HUES64 (cell line): ENCODE measurements at regions not wholly inside any gene's neighbourhood (a gene's known extent, or its start where the extent isn't known, plus 50 kb on each side); places are given as distances from the start of the nearest gene placed in this dataset.
"Not testable (repeated sequence)": the region's sequence is repeated elsewhere in the genome, so short reads cannot be mapped to it uniquely, and the experiment has no call there.

Source experiments
- H3K27ac ChIP-seq: 2 replicates; pipeline ENCODE4 v1.7.0; 2013; ENCODE audit warnings: low read depth, low read length, inconsistent platforms
- H3K27me3 ChIP-seq: 2 replicates; pipeline ENCODE4 v1.6.1; 2013; ENCODE audit warnings: mild to moderate bottlenecking, low read length; ENCODE audit not compliant: insufficient read depth
- H3K36me3 ChIP-seq: 2 replicates; pipeline ENCODE4 v1.6.1; 2013; ENCODE audit warnings: mild to moderate bottlenecking, low read length; ENCODE audit not compliant: insufficient read depth
- H3K4me1 ChIP-seq: 2 replicates; pipeline ENCODE4 v1.6.1; 2013; ENCODE audit warnings: mild to moderate bottlenecking, low read length, moderate library complexity; ENCODE audit not compliant: insufficient read depth
- H3K4me3 ChIP-seq: 2 replicates; pipeline ENCODE4 v1.5.1; 2013; ENCODE audit warnings: mild to moderate bottlenecking, low read length, moderate library complexity
- H3K9ac ChIP-seq: 2 replicates; pipeline ENCODE4 v1.6.1; 2013; ENCODE audit warnings: mild to moderate bottlenecking, low read depth, low read length
- H3K9me3 ChIP-seq: 2 replicates; pipeline ENCODE4 v1.6.1; 2013; ENCODE audit warnings: low read depth, low read length; ENCODE audit not compliant: insufficient read depth
- WGBS: fragments of 150-250, 120-280 bp; methylation state at CpG from one replicate; pipeline ENCODE4 v1.1.7; 2013; ENCODE audit warnings: missing lambda C conversion rate; 5-methylcytosine and 5-hydroxymethylcytosine counted together

- H3K27me3 ChIP-seq: no peaks in the 10 kb centered on the region
- H3K9ac ChIP-seq: no peak overlapping the region
- H3K9me3 ChIP-seq: no peaks in the 10 kb centered on the region
- no peak overlapping the region for H3K4me3 ChIP-seq
- 90% methylated on average over 2 of the region's 2 CpGs for WGBS
- no peak overlapping the region for H3K27ac ChIP-seq
- H3K36me3 ChIP-seq: no peaks in the 10 kb centered on the region
- H3K4me1 ChIP-seq: no peaks in the 10 kb centered on the region
Measured at GRCh38 chr2:160816916-160817499, 323.4 kb upstream of the RBMS1 start.

- H3K9me3 ChIP-seq: peaks cover 20% of the 10 kb centered on the region
- no peak overlapping the region for H3K4me3 ChIP-seq
- H3K4me1 ChIP-seq: no peaks in the 10 kb centered on the region
- WGBS: 96% methylated on average over 7 of the region's 7 CpGs
- no peaks in the 10 kb centered on the region for H3K36me3 ChIP-seq
- no peak overlapping the region for H3K27ac ChIP-seq
- no peak overlapping the region for H3K9ac ChIP-seq
- no peaks in the 10 kb centered on the region for H3K27me3 ChIP-seq
Measured at GRCh38 chr2:160820691-160821090, 327.1 kb upstream of the RBMS1 start.

GRCh38 chr2:160822006-160822405 is 328.4 kb upstream of the RBMS1 start:
- H3K4me3 ChIP-seq: no peak overlapping the region
- no peak overlapping the region for H3K27ac ChIP-seq
- no peaks in the 10 kb centered on the region for H3K36me3 ChIP-seq
- H3K4me1 ChIP-seq: no peaks in the 10 kb centered on the region
- no peaks in the 10 kb centered on the region for H3K27me3 ChIP-seq
- H3K9me3 ChIP-seq: peaks cover 23% of the 10 kb centered on the region
- no peak overlapping the region for H3K9ac ChIP-seq

GRCh38 chr2:160825433-160825832 is 331.8 kb upstream of the RBMS1 start:
- peaks cover 29% of the 10 kb centered on the region for H3K9me3 ChIP-seq
- no peak overlapping the region for H3K27ac ChIP-seq
- H3K27me3 ChIP-seq: no peaks in the 10 kb centered on the region
- H3K4me3 ChIP-seq: no peak overlapping the region
- WGBS: no CpG with 5 or more reads among the region's 1 CpG
- no peaks in the 10 kb centered on the region for H3K36me3 ChIP-seq
- H3K4me1 ChIP-seq: no peaks in the 10 kb centered on the region
- no peak overlapping the region for H3K9ac ChIP-seq

- Histone ChIP-seq H3K9me3 (peaks cover 29% of the 10 kb centered on the region), H3K4me3 (no peak overlapping the region), H3K27me3 (no peaks in the 10 kb centered on the region), H3K36me3 (no peaks in the 10 kb centered on the region), H3K27ac (no peak overlapping the region), H3K9ac (no peak overlapping the region), H3K4me1 (no peaks in the 10 kb centered on the region)
Measured at GRCh38 chr2:160826496-160826895, 332.9 kb upstream of the RBMS1 start.

GRCh38 chr2:160828076-160828475 is 332.2 kb upstream of the TANK start:
- H3K36me3 ChIP-seq: no peaks in the 10 kb centered on the region
- H3K4me3 ChIP-seq: no peak overlapping the region
- H3K9me3 ChIP-seq: peaks cover 23% of the 10 kb centered on the region
- H3K9ac ChIP-seq: no peak overlapping the region
- no peak overlapping the region for H3K27ac ChIP-seq
- no peaks in the 10 kb centered on the region for H3K4me1 ChIP-seq
- WGBS: 96% methylated on average over 3 of the region's 3 CpGs
- no peaks in the 10 kb centered on the region for H3K27me3 ChIP-seq

GRCh38 chr2:160832381-160832780 is 327.8 kb upstream of the TANK start:
- H3K4me1 ChIP-seq, H3K27me3 ChIP-seq, H3K4me3 ChIP-seq, H3K36me3 ChIP-seq, H3K9ac ChIP-seq, H3K27ac ChIP-seq, H3K9me3 ChIP-seq: not testable (repeated sequence)
- 96% methylated on average over 4 of the region's 5 CpGs for whole genome bisulfite sequencing

- Histone ChIP-seq H3K27me3 (no peaks in the 10 kb centered on the region), H3K4me3 (no peak overlapping the region), H3K27ac (no peak overlapping the region), H3K9ac (no peak overlapping the region), H3K4me1 (no peaks in the 10 kb centered on the region), H3K9me3 (no peaks in the 10 kb centered on the region; the same call in 1 of the 2 replicates), H3K36me3 (no peaks in the 10 kb centered on the region)
- WGBS: 46% methylated on average over 2 of the region's 2 CpGs
Measured at GRCh38 chr2:160835166-160835565, 325.1 kb upstream of the TANK start.

GRCh38 chr2:160836755-160837154 is 323.5 kb upstream of the TANK start:
- WGBS: no CpG with 5 or more reads among the region's 1 CpG
- Histone ChIP-seq H3K36me3 (no peaks in the 10 kb centered on the region), H3K27me3 (no peaks in the 10 kb centered on the region), H3K27ac (no peak overlapping the region), H3K4me3 (no peak overlapping the region), H3K9me3 (no peaks in the 10 kb centered on the region), H3K4me1 (no peaks in the 10 kb centered on the region), H3K9ac (no peak overlapping the region)

- Histone ChIP-seq H3K27me3 (no peaks in the 10 kb centered on the region), H3K4me1 (no peaks in the 10 kb centered on the region), H3K36me3 (no peaks in the 10 kb centered on the region), H3K9ac (no peak overlapping the region), H3K4me3 (no peak overlapping the region), H3K9me3 (no peaks in the 10 kb centered on the region), H3K27ac (no peak overlapping the region)
Measured at GRCh38 chr2:160837416-160837815, 322.8 kb upstream of the TANK start.

GRCh38 chr2:160838147-160838546 is 322.1 kb upstream of the TANK start:
- no peaks in the 10 kb centered on the region for H3K27me3 ChIP-seq
- H3K4me1 ChIP-seq: no peaks in the 10 kb centered on the region
- no peaks in the 10 kb centered on the region for H3K9me3 ChIP-seq
- no peaks in the 10 kb centered on the region for H3K36me3 ChIP-seq
- no peak overlapping the region for H3K27ac ChIP-seq
- H3K4me3 ChIP-seq: no peak overlapping the region
- H3K9ac ChIP-seq: no peak overlapping the region
- 96% methylated on average over 1 of the region's 1 CpG for WGBS

GRCh38 chr2:160838691-160839090 is 321.5 kb upstream of the TANK start:
- Histone ChIP-seq H3K4me3 (no peak overlapping the region), H3K27me3 (no peaks in the 10 kb centered on the region), H3K9ac (no peak overlapping the region), H3K4me1 (no peaks in the 10 kb centered on the region), H3K9me3 (no peaks in the 10 kb centered on the region), H3K27ac (no peak overlapping the region), H3K36me3 (no peaks in the 10 kb centered on the region)
- WGBS: 88% methylated on average over 3 of the region's 4 CpGs
